Pons (tissue), 1 donor: ENCODE measurements at regions not wholly inside any gene's neighbourhood (a gene's known extent, or its start where the extent isn't known, plus 50 kb on each side); places are given as distances from the start of the nearest gene placed in this dataset.
"Not testable (repeated sequence)": the region's sequence is repeated elsewhere in the genome, so short reads cannot be mapped to it uniquely, and the experiment has no call there.

ENCODE experiments used
- DNase-seq: peaks from one replicate; pipeline ENCODE4 v3.0.0-alpha.2; 2016; ENCODE audit warnings: low spot score

- DNase-seq, result no peak
Measured at GRCh38 chr10:130351466-130352290, 215.5 kb downstream of the GLRX3 start.

GRCh38 chr10:130352291-130352645, 216.1 kb downstream of the GLRX3 start:
- no peak for DNase-seq

DNA sequence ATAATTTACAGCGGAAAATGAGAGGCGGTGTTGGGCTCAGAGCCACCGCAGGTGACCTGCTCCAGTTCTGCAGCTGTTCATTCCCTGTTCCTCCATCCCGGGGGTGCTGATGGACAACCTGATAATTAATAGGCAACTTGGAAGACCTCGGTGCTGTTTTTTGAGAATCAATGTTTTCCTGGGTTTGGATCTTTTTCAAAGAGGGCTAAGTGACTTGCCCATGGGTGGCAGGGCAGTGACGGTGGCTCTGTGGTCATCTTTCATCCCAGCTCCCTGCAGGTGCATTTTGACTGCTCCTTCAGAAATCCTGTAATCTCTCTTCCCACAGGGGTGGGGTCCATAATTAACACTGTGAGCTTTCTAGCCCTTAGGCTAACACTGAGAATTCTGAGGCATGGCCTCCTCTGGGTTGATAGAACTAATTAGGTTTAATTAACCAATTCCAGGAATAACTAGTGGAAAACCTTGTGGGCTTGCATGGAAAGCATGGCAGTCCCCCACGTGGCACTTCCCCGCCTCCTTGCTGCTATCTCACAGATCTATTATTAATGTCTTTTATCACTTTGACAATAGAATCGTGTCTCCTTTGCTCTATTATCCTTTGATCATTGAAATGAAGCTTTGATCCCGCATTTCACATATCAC, 217.9 kb downstream of the GLRX3 start:
- DNase-seq, result no peak

GRCh38 chr10:130354573-130354954, 218.4 kb downstream of the GLRX3 start:
- no peak for DNase-seq

- DNase-seq, result no peak
Measured at GRCh38 chr10:130354976-130355795, 219.0 kb downstream of the GLRX3 start.

DNA sequence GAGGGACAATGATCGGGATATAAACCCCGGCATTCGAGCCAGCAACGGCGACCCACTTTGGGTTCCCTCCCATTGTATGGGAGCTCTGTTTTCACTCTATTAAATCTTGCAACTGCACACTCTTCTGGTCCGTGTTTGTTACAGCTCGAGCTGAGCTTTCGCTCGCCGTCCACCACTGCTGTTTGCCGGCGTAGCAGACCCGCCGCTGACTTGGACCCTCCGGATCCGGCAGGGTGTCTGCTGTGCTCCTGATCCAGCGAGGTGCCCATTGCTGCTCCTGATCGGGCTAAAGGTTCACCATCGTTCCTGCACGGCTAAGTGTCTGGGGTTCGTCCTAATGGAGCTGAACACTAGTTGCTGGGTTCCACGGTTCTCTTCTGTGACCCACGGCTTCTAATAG, 220.2 kb downstream of the GLRX3 start:
- not testable (repeated sequence) for DNase-seq

- DNase-seq, result no peak
Measured at GRCh38 chr10:130357226-130357625, 221.0 kb downstream of the GLRX3 start.

GRCh38 chr10:130357951-130358350, 221.8 kb downstream of the GLRX3 start:
- DNase-seq, result no peak

GRCh38 chr10:130358981-130359650, 222.9 kb downstream of the GLRX3 start:
- no peak for DNase-seq

DNA sequence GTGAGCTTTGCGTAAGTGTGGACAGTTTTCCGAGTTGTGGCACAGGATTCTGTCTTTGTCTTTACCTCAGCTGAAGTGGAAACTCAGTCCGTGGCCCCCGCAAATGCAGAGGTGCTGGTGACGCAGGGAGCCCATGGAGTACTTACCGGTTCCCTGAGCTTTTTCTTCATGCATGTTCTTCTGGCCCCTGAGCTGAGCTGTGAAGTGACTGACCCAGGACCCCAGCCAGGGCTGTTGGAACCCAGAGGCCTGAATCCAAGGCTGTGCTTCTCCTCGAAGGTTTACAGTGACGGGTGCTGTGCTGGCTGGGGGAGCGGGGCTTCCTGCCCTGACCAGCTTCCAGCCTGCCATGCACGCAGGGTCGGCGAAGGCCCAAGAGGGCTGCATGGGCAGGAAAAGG, 223.5 kb downstream of the GLRX3 start:
- no peak for DNase-seq

DNA sequence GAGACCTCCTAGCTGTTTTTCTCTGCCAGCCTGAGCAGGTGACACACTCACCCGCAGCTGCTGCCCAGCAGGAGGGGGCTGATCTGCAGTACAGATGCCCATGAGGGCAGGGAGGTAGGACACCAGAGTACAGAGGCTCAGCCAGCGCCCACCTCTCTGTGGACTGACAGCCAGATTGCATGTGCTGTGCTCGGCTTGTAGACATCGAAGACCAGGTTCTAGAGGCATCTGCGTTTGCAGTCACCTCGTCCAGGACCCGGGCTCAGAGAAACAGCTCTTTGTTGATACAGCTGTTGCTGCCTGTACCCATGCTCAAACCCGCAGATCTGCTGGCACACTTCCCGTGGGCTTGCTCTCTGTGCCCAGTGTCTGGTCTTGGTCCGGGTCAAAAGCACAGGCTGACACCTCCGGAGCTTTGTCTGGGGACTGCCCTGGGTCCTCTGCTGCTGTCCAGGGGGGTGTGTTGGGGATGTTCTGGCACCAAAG, 224.7 kb downstream of the GLRX3 start:
- no peak for DNase-seq

GRCh38 chr10:130361351-130362105, 225.3 kb downstream of the GLRX3 start:
- no peak for DNase-seq

- DNase-seq, result no peak
Measured at GRCh38 chr10:130362308-130362761, 226.1 kb downstream of the GLRX3 start.

GRCh38 chr10:130363051-130363450, 226.9 kb downstream of the GLRX3 start:
- DNase-seq, result no peak

GRCh38 chr10:130363899-130364445, 227.8 kb downstream of the GLRX3 start:
- no peak for DNase-seq

- DNase-seq, result no peak
Measured at GRCh38 chr10:130364631-130365411, 228.6 kb downstream of the GLRX3 start.

DNA sequence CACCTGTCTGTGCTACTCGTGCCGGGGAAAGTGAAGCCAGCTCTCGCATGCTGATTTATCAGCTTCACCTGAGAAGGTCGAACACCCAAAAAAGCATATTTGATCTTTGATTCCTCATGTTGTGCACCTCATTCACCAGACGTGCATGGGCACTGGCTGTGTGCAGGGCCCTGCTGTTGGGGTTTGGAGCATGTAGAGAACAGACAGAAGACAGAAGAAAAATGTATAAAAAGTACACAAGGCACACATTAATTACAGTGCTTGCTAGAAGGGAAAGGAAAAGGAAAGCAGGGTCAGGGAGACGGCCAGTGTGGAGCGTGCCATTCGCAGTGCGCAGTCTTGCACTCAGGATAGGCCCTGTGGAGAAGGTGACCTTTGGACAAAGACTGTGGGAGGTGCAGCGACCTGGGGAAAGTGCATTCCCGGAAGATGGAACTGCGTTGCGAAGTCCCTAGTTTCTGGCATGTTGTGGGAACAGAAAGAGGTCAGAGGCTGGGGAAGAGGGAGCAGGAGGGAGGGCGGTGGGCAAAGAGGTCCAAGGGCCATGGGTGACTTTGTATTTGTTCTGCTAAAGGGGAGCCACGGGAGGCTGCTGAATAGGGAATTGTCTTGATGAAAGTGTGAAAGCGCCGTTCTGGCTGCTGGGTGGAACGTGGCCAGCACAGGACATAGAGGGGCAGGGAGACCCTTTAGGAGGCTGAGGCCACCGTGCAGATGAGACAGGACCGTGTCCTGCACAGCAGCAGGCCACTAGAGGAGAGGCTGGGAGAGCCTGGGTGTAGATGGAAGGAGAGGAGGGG, 232.8 kb downstream of the GLRX3 start:
- no peak for DNase-seq

GRCh38 chr10:130369645-130370381, 233.6 kb downstream of the GLRX3 start:
- no peak for DNase-seq

DNA sequence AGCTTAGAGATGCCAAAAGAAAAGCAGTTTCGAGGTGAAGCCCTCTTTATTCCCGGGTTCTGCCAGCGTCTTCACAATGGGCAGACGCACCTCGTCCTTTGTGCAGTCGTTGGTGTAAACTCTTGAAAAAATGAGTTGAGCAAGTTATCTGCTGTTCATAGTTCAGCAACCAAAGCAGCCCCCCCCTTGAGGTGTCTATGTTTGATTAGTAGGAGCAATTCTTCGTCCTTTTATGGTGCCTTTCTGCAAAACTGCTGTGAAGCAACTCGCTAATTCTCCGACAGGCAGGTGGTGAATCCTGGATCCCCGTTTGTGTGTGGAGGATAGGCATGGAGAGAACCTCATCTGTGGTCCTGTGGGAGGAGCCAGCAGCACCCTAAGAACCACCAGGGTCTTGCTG, 234.5 kb downstream of the GLRX3 start:
- no peak for DNase-seq
